HG02678 (cell line): ENCODE measurements at regions not wholly inside any gene's neighbourhood (a gene's known extent, or its start where the extent isn't known, plus 50 kb on each side); places are given as distances from the start of the nearest gene placed in this dataset.

Experiments
- ATAC-seq: cut with Tn5 transposase; IDR thresholded peaks from one replicate; pipeline ENCODE4 v1.9.1; 2021; ENCODE audit warnings: mild to moderate bottlenecking, moderate library complexity; ENCODE audit not compliant: unreplicated experiment

- ATAC-seq, result no peak
Measured at GRCh38 chr1:34597877-34598514, 156.9 kb upstream of the GJB5 start.

GRCh38 chr1:34602907-34603306 lies 151.9 kb upstream of the GJB5 start:
- no peak for ATAC-seq

GRCh38 chr1:34603594-34603993 lies 151.3 kb upstream of the GJB5 start:
- ATAC-seq, result no peak

GRCh38 chr1:34606504-34606903 lies 148.3 kb upstream of the GJB5 start:
- ATAC-seq, result no peak

GRCh38 chr1:34610063-34610462 lies 144.8 kb upstream of the GJB5 start:
- ATAC-seq, result no peak

GRCh38 chr1:34611571-34611970 lies 143.3 kb upstream of the GJB5 start:
- ATAC-seq, result no peak

- ATAC-seq, result no peak
Measured at GRCh38 chr1:34612091-34612827, 142.6 kb upstream of the GJB5 start.

- ATAC-seq, result no peak
Measured at GRCh38 chr1:34617321-34618118, 137.3 kb upstream of the GJB5 start.

- no peak for ATAC-seq
Measured at GRCh38 chr1:34618381-34618780, 136.5 kb upstream of the GJB5 start.

- ATAC-seq, result no peak
Measured at GRCh38 chr1:34619256-34619655, 135.6 kb upstream of the GJB5 start.

GRCh38 chr1:34621916-34622315 lies 132.9 kb upstream of the GJB5 start:
- ATAC-seq, result no peak

GRCh38 chr1:34625521-34626015 lies 129.3 kb upstream of the GJB5 start:
- no peak for ATAC-seq

GRCh38 chr1:34627465-34628240 lies 127.2 kb upstream of the GJB5 start:
- no peak for ATAC-seq

- no peak for ATAC-seq
Measured at GRCh38 chr1:34631126-34631525, 123.7 kb upstream of the GJB5 start.

- no peak for ATAC-seq
Measured at GRCh38 chr1:34639701-34640100, 115.1 kb upstream of the GJB5 start.

- ATAC-seq, result no peak
Measured at GRCh38 chr1:34640654-34641401, 114.0 kb upstream of the GJB5 start.

GRCh38 chr1:34642679-34643078 lies 112.2 kb upstream of the GJB5 start:
- ATAC-seq, result no peak

- no peak for ATAC-seq
Measured at GRCh38 chr1:34645109-34645688, 109.6 kb upstream of the GJB5 start.

- no peak for ATAC-seq
Measured at GRCh38 chr1:34645919-34646318, 108.9 kb upstream of the GJB5 start.

- ATAC-seq, result no peak
Measured at GRCh38 chr1:34648501-34648900, 106.3 kb upstream of the GJB5 start.
